ENCODE measurements at regions not wholly inside any gene's neighbourhood (a gene's known extent, or its start where the extent isn't known, plus 50 kb on each side); places are given as distances from the start of the nearest gene placed in this dataset.

DNA sequence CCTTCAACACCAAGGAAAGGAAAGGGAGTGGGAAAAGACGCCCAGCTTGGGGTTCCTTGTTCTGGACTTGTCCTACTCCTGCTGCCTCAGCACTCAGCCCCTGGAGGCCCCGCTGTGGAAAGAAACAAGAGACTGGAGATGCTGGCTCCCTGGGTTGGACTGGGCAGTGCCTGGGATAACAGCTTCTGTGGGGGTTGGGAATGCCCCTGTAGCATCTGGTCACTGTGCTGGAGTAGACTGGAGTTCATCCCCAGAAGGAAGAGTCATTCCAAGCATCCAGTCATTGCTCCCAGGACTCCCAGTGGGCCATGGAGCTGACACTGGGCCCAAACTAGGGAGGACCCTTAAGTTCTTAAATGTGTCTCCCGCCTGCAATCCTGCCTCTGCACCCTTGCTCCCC lies 129.3 kb upstream of the HAAO start:
- H3K9me2 ChIP-seq (ENCODE audit: insufficient read depth, low read length), result no peaks in the 10 kb centered on the region
- H3K9me3 ChIP-seq (ENCODE audit: low read length), result no peaks in the 10 kb centered on the region
- H4K20me1 ChIP-seq (ENCODE audit: insufficient read depth, low read length), result no peaks in the 10 kb centered on the region
- H3K27ac ChIP-seq (ENCODE audit: low read depth, low read length, poor library complexity, severe bottlenecking), result no peak overlapping the region
- CTCF ChIA-PET (ENCODE audit: unreplicated experiment), result no interaction called here
- H3K4me1 ChIP-seq (ENCODE audit: insufficient read depth, low read length, poor library complexity, severe bottlenecking), result no peaks in the 10 kb centered on the region
- no TSS peak for BruUV-seq (replicated peaks)
- H2AFZ ChIP-seq (ENCODE audit: low read length), result no peak overlapping the region
- H3K4me3 ChIP-seq (ENCODE audit: low read depth, low read length, poor library complexity, severe bottlenecking), result no peak overlapping the region
- H3K4me2 ChIP-seq (ENCODE audit: low read length), result no peak overlapping the region
- no peak for DNase-seq (ENCODE audit: low spot score)
- intact Hi-C loops (cut with micrococcal nuclease; ENCODE audit: unreplicated experiment), result no loop called here
- no peaks in the 10 kb centered on the region for H3K36me3 ChIP-seq (ENCODE audit: insufficient read depth, low read length)
- no peak for TF ChIP-seq EZH2phosphoT487 (IDR thresholded peaks at IDR 0.05; ENCODE audit: borderline replicate concordance, low read depth, low read length)
- TF ChIP-seq, protein P1, sequence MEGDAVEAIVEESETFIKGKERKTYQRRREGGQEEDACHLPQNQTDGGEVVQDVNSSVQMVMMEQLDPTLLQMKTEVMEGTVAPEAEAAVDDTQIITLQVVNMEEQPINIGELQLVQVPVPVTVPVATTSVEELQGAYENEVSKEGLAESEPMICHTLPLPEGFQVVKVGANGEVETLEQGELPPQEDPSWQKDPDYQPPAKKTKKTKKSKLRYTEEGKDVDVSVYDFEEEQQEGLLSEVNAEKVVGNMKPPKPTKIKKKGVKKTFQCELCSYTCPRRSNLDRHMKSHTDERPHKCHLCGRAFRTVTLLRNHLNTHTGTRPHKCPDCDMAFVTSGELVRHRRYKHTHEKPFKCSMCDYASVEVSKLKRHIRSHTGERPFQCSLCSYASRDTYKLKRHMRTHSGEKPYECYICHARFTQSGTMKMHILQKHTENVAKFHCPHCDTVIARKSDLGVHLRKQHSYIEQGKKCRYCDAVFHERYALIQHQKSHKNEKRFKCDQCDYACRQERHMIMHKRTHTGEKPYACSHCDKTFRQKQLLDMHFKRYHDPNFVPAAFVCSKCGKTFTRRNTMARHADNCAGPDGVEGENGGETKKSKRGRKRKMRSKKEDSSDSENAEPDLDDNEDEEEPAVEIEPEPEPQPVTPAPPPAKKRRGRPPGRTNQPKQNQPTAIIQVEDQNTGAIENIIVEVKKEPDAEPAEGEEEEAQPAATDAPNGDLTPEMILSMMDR (conservative IDR thresholded peaks at IDR 0.05; ENCODE audit: low read length), result no peak
- no peaks in the 10 kb centered on the region for H3K79me2 ChIP-seq (ENCODE audit: insufficient read depth, low read depth, low read length)
- POLR2A ChIA-PET, result no interaction called here

- H4K20me1 ChIP-seq (ENCODE audit: insufficient read depth, low read length), result no peaks in the 10 kb centered on the region
- H2AFZ ChIP-seq (ENCODE audit: low read length), result no peak overlapping the region
- H3K36me3 ChIP-seq (ENCODE audit: insufficient read depth, low read length), result no peaks in the 10 kb centered on the region
- intact Hi-C loops (cut with micrococcal nuclease; ENCODE audit: unreplicated experiment), result no loop called here
- no peak overlapping the region for H3K4me3 ChIP-seq (ENCODE audit: low read depth, low read length, poor library complexity, severe bottlenecking)
- H3K27ac ChIP-seq (ENCODE audit: low read depth, low read length, poor library complexity, severe bottlenecking), result no peak overlapping the region
- POLR2A ChIA-PET, result no interaction called here
- no peak overlapping the region for H3K4me2 ChIP-seq (ENCODE audit: low read length)
- CTCF ChIA-PET (ENCODE audit: unreplicated experiment), result no interaction called here
- no peaks in the 10 kb centered on the region for H3K4me1 ChIP-seq (ENCODE audit: insufficient read depth, low read length, poor library complexity, severe bottlenecking)
- DNase-seq (ENCODE audit: low spot score), result no peak
- no TSS peak for BruUV-seq (replicated peaks)
- TF ChIP-seq EZH2phosphoT487 (IDR thresholded peaks at IDR 0.05; ENCODE audit: borderline replicate concordance, low read depth, low read length), result no peak
- TF ChIP-seq, protein P1 (conservative IDR thresholded peaks at IDR 0.05; ENCODE audit: low read length), result no peak
- H3K79me2 ChIP-seq (ENCODE audit: insufficient read depth, low read depth, low read length), result no peaks in the 10 kb centered on the region
- H3K9me2 ChIP-seq (ENCODE audit: insufficient read depth, low read length), result no peaks in the 10 kb centered on the region
- H3K9me3 ChIP-seq (ENCODE audit: low read length), result no peaks in the 10 kb centered on the region
Measured at GRCh38 chr2:42921147-42921520, 128.8 kb upstream of the HAAO start.

GRCh38 chr2:42920446-42921146 lies 128.2 kb upstream of the HAAO start:
- no peak for DNase-seq (ENCODE audit: low spot score)
- H3K27ac ChIP-seq (ENCODE audit: low read depth, low read length, poor library complexity, severe bottlenecking), result no peak overlapping the region
- no TSS peak for BruUV-seq (replicated peaks)
- no peaks in the 10 kb centered on the region for H3K36me3 ChIP-seq (ENCODE audit: insufficient read depth, low read length)
- no peaks in the 10 kb centered on the region for H3K9me2 ChIP-seq (ENCODE audit: insufficient read depth, low read length)
- TF ChIP-seq, protein P1 (conservative IDR thresholded peaks at IDR 0.05; ENCODE audit: low read length), result no peak
- TF ChIP-seq EZH2phosphoT487 (IDR thresholded peaks at IDR 0.05; ENCODE audit: borderline replicate concordance, low read depth, low read length), result no peak
- H3K4me1 ChIP-seq (ENCODE audit: insufficient read depth, low read length, poor library complexity, severe bottlenecking), result no peaks in the 10 kb centered on the region
- H3K9me3 ChIP-seq (ENCODE audit: low read length), result no peaks in the 10 kb centered on the region
- no peak overlapping the region for H3K4me2 ChIP-seq (ENCODE audit: low read length)
- CTCF ChIA-PET (ENCODE audit: unreplicated experiment), result no interaction called here
- POLR2A ChIA-PET, result no interaction called here
- no peak overlapping the region for H3K4me3 ChIP-seq (ENCODE audit: low read depth, low read length, poor library complexity, severe bottlenecking)
- no peaks in the 10 kb centered on the region for H3K79me2 ChIP-seq (ENCODE audit: insufficient read depth, low read depth, low read length)
- intact Hi-C loops (cut with micrococcal nuclease; ENCODE audit: unreplicated experiment), result no loop called here
- no peak overlapping the region for H2AFZ ChIP-seq (ENCODE audit: low read length)
- H4K20me1 ChIP-seq (ENCODE audit: insufficient read depth, low read length), result no peaks in the 10 kb centered on the region

All from OCI-LY7 (cell line).